ENCODE measurements at regions not wholly inside any gene's neighbourhood (a gene's known extent, or its start where the extent isn't known, plus 50 kb on each side); places are given as distances from the start of the nearest gene placed in this dataset.

- in situ Hi-C loops (cut with MboI) (no loop called here), intact Hi-C loops (cut with micrococcal nuclease; ENCODE audit: unreplicated experiment) (no loop called here)
- Histone ChIP-seq H3K4me2 (ENCODE audit: control insufficient read depth, insufficient read depth) (no peak overlapping the region), H3K4me1 (ENCODE audit: control insufficient read depth, insufficient read depth, low read length) (no peaks in the 10 kb centered on the region), H3K9ac (ENCODE audit: control insufficient read depth, insufficient read depth, low read length) (no peak overlapping the region), H3K4me3 (no peak overlapping the region), H3K79me2 (ENCODE audit: control insufficient read depth, insufficient read depth, low read length) (no peaks in the 10 kb centered on the region), H3K27me3 (replicated peaks in 1 of 2; ENCODE audit: control insufficient read depth in 2 of 2, insufficient read depth in 2 of 2, low read length in 1 of 2) (no peaks in the 10 kb centered on the region; a peak in 1 of 4 replicates), H3K9me3 (replicated peaks; ENCODE audit: control insufficient read depth, insufficient read depth, low read length) (no peaks in the 10 kb centered on the region; the same call in 2 of the 3 replicates), H2AFZ (ENCODE audit: control insufficient read depth, low read depth, low read length) (no peak overlapping the region), H3K27ac (ENCODE audit: control insufficient read depth, insufficient read depth) (no peak overlapping the region), H3K36me3 (ENCODE audit: control insufficient read depth in 2 of 2, insufficient read depth in 2 of 2, low read length in 1 of 2) (no peaks in the 10 kb centered on the region), H4K20me1 (ENCODE audit: control insufficient read depth, insufficient read depth) (no peaks in the 10 kb centered on the region)
- no peak for ATAC-seq
- RAD21 ChIA-PET (ENCODE audit: unreplicated experiment) = no interaction called here
- SMC1A ChIA-PET (ENCODE audit: uncharacterized antibody, unreplicated experiment) = interaction anchor here (1.1 to 1.4 kb wide), 2 partner anchors 168 to 417 kb away, joined by 3 to 4 read pairs; no protein-coding TSS in a partner anchor
- no peak for DNase-seq (ENCODE audit: low read depth, low spot score)
- POLR2A ChIA-PET = no interaction called here
- FAIRE-seq = no peak
- CTCF ChIA-PET = interaction anchor here (1.1 kb wide), 1 partner anchor 12 kb away, joined by 3 read pairs; no protein-coding TSS in a partner anchor
- BruUV-seq (replicated peaks) = no TSS peak
- TF ChIP-seq EGR1 (IDR thresholded peaks at IDR 0.05; ENCODE audit: borderline replicate concordance in 1 of 2, low read depth in 2 of 2, low read length in 2 of 2) (no peak), SMC3 (IDR thresholded peaks at IDR 0.05; ENCODE audit: borderline replicate concordance, low read length) (no peak), RBBP5 (conservative IDR thresholded peaks at IDR 0.05) (no peak), JUND (IDR thresholded peaks at IDR 0.05; ENCODE audit: low read depth, low read length) (no peak), CREB1 (IDR thresholded peaks at IDR 0.05; ENCODE audit: low read depth) (no peak), ASH2L (IDR thresholded peaks at IDR 0.05; ENCODE audit: borderline replicate concordance, low read depth) (no peak), CUX1 (IDR thresholded peaks at IDR 0.05; ENCODE audit: insufficient replicate concordance, low read depth, low read length) (no peak), IRF5 (IDR thresholded peaks at IDR 0.05; ENCODE audit: borderline replicate concordance) (no peak), HDGF (IDR thresholded peaks at IDR 0.05) (no peak), SUPT20H (IDR thresholded peaks at IDR 0.05; ENCODE audit: borderline replicate concordance, control insufficient read depth, low read depth, low read length) (no peak), ZBTB40 (IDR thresholded peaks at IDR 0.05; ENCODE audit: borderline replicate concordance) (no peak), NFXL1 (IDR thresholded peaks at IDR 0.05; ENCODE audit: borderline replicate concordance) (no peak), MEF2A (IDR thresholded peaks at IDR 0.05; ENCODE audit: insufficient read depth, low read depth, low read length) (no peak), JUNB (IDR thresholded peaks at IDR 0.05) (no peak), EZH2 (IDR thresholded peaks at IDR 0.05; ENCODE audit: borderline replicate concordance, control insufficient read depth, low read depth, low read length) (no peak), TARDBP (IDR thresholded peaks at IDR 0.05; ENCODE audit: borderline replicate concordance) (no peak)
These were observed 416.2 kb downstream of the ENC1 start for GRCh38 chr5:74224331-74224730.
